Hindlimb muscle (tissue), 1 donor: ENCODE measurements at regions not wholly inside any gene's neighbourhood (a gene's known extent, or its start where the extent isn't known, plus 50 kb on each side); places are given as distances from the start of the nearest gene placed in this dataset.

Experiments used
- DNase-seq: peaks from one replicate; pipeline ENCODE4 v3.0.0-alpha.2; 2013

DNA sequence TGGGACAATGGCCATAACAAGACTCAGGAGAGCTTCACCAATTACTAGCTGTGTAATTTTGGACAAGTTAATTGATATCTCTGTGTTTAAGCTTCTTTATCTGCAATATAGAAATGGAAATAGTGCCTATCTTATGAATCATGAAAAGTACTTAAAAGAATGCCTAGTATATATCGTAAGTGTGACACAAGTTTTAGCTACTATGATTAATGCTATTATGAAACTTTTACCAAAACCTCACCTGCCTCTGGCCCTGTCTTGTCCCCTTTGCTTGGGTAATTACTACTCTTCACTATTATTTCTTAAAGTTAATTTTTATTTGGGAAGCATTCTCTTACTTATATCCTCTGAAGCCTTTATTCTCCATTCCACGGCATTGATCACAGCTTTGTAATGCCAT, 75.0 kb upstream of the NETO1 start:
- no peak for DNase-seq

DNA sequence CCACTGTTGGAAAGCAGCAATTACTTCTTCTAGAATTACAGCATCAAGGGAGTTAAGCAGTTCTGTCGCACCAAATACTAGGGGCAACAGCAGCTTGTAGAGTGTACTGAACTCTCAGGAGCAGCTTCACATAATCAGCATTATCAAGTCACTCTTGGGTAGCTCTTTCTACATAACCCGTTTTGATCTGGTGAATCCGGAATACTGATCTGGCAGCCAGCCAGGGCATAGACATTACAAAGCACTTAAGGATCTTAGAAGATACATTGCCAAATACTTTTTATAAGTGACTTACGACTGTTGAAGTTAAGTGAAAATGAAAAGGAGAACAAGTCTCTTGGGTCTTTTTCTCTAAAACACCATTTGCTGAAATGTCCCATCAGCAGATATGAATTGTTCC, 73.2 kb upstream of the NETO1 start:
- no peak for DNase-seq

DNA sequence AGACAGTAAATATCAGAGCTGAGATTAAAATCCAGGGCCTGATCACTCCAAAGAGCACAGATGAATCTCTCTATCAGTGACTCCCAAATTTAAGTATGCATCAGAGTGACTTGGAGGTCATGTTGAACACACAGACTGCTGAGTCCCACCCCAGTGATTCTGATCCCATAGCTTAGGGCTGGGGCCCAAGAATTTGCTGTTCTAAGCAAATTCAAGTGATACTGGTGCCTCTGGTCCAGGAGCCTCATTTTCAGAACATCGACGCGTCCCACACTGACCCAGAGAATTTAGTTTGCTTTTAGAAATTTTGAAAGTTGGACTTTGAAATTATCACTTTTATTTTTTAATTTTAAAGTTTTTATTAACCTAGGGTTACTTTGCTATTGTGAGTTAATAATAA, 72.7 kb upstream of the NETO1 start:
- no peak for DNase-seq

DNA sequence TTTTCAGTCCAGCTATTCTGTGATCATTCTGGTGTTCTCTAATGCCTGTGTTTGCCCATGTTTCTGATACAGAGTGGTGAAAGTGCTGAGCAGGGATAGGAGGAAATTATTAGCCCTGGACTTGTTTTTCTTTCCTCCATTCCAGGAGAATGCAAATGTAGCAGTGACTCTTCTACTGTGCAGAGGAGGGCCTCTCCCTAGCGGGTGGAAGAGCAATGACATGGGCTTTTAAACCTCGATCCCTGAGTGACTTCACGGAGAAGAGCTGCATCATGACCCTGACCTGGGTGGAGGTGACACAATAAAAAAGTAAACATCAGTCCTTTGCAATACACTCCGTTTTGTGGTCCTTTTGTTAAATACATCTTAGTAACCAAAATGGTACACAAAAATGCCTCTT, 68.0 kb upstream of the NETO1 start:
- no peak for DNase-seq

DNA sequence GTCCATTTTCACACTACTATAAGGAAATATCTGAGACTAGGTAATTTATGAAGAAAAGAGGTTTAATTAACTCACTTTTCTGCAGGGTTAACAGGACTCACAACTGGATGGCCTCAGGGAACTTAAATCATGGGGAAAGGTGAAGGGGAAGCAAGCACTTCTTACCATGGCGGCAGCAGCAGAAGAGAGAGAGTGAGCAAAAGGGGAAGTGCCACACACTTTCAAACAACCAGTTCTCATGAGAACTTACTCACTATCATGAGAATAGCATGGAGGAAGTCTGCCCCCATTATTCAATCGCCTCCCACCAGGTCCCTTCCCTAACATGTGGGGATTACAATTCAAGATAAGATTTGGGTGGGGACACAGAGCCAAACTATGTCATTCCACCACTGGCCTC, 55.1 kb upstream of the NETO1 start:
- DNase-seq = no peak
